ENCODE measurements at regions not wholly inside any gene's neighbourhood (a gene's known extent, or its start where the extent isn't known, plus 50 kb on each side); places are given as distances from the start of the nearest gene placed in this dataset.
A peak's percentile ranks its signal among the peaks of the same experiment; 100 is the strongest.

GRCh38 chr1:228984646-228985631 is 249.7 kb downstream of the RHOU start:
- no peak for ATAC-seq
- Histone ChIP-seq H3K27ac (no peak overlapping the region), H3K4me1 (peaks cover 0 to 43% (median 5%) of the 10 kb centered on the region in 3 donors), H3K36me3 (no peaks in the 10 kb centered on the region), H3K9me3 (no peaks in the 10 kb centered on the region), H3K4me3 (no peak overlapping the region), H3K27me3 (no peaks in the 10 kb centered on the region)
- WGBS, 2 donors (ENCODE audit: low coverage in 1 of 2), result 50 to 89% methylated on average over 2 to 4 of the region's 7 CpGs
- TF ChIP-seq POLR2AphosphoS5 (IDR thresholded peaks at IDR 0.05) (no peak), POLR2A (IDR thresholded peaks at IDR 0.05) (no peak), EP300 (IDR thresholded peaks at IDR 0.05) (no peak), CTCF (IDR thresholded peaks at IDR 0.05) (no peak)

GRCh38 chr1:228985661-228986060 is 250.4 kb downstream of the RHOU start:
- no peak overlapping the region for H3K27ac ChIP-seq
- H3K36me3 ChIP-seq, result no peaks in the 10 kb centered on the region
- WGBS, 2 donors (ENCODE audit: low coverage in 1 of 2), result 100% methylated on average over 1 of the region's 2 CpGs; no CpG with 5 or more reads in 1 of the 2 donors
- TF ChIP-seq EP300 (IDR thresholded peaks at IDR 0.05), result no peak
- no peak for TF ChIP-seq POLR2A (IDR thresholded peaks at IDR 0.05)
- TF ChIP-seq POLR2AphosphoS5 (IDR thresholded peaks at IDR 0.05), result no peak
- TF ChIP-seq CTCF (IDR thresholded peaks at IDR 0.05), result no peak
- no peak overlapping the region for H3K4me3 ChIP-seq
- no peaks in the 10 kb centered on the region for H3K9me3 ChIP-seq
- H3K27me3 ChIP-seq, result no peaks in the 10 kb centered on the region
- no peak for ATAC-seq
- peaks cover 0 to 50% (median 9%) of the 10 kb centered on the region in 3 donors for H3K4me1 ChIP-seq

- Histone ChIP-seq H3K27me3 (no peaks in the 10 kb centered on the region), H3K4me1 (peaks cover 0 to 55% (median 12%) of the 10 kb centered on the region in 3 donors), H3K4me3 (no peak overlapping the region), H3K9me3 (no peaks in the 10 kb centered on the region), H3K27ac (peak overlapping the region in 3 of 4 donors; percentile 62 to 72 (median 69)), H3K36me3 (no peaks in the 10 kb centered on the region)
- TF ChIP-seq POLR2A (IDR thresholded peaks at IDR 0.05) (no peak), EP300 (IDR thresholded peaks at IDR 0.05) (no peak), POLR2AphosphoS5 (IDR thresholded peaks at IDR 0.05) (peak; percentile 21), CTCF (IDR thresholded peaks at IDR 0.05) (peak in 1 of 4 experiments; percentile 10)
- ATAC-seq, result no peak
- WGBS, 2 donors (ENCODE audit: low coverage in 1 of 2), result 57 to 68% methylated on average over 8 to 16 of the region's 22 CpGs
These were observed 251.0 kb downstream of the RHOU start for GRCh38 chr1:228986093-228986904.

GRCh38 chr1:228987286-228987685 is 252.0 kb downstream of the RHOU start:
- TF ChIP-seq POLR2AphosphoS5 (IDR thresholded peaks at IDR 0.05), result no peak
- no peak for TF ChIP-seq CTCF (IDR thresholded peaks at IDR 0.05)
- TF ChIP-seq POLR2A (IDR thresholded peaks at IDR 0.05), result no peak
- no peak for TF ChIP-seq EP300 (IDR thresholded peaks at IDR 0.05)
- ATAC-seq, result no peak
- peaks cover 0 to 55% (median 12%) of the 10 kb centered on the region in 3 donors for H3K4me1 ChIP-seq
- H3K27me3 ChIP-seq, result no peaks in the 10 kb centered on the region
- H3K27ac ChIP-seq, result no peak overlapping the region
- no peaks in the 10 kb centered on the region for H3K36me3 ChIP-seq
- no peaks in the 10 kb centered on the region for H3K9me3 ChIP-seq
- WGBS, 2 donors (ENCODE audit: low coverage in 1 of 2), result 77 to 95% methylated on average over 4 to 6 of the region's 7 CpGs
- no peak overlapping the region for H3K4me3 ChIP-seq
